Naive B cell (primary cell): ENCODE measurements at regions not wholly inside any gene's neighbourhood (a gene's known extent, or its start where the extent isn't known, plus 50 kb on each side); places are given as distances from the start of the nearest gene placed in this dataset.
A peak's percentile ranks its signal among the peaks of the same experiment; 100 is the strongest.
"Not testable (repeated sequence)": the region's sequence is repeated elsewhere in the genome, so short reads cannot be mapped to it uniquely, and the experiment has no call there.

ENCODE experiments used
- ATAC-seq, 2 donors: fragments of 150-1000 bp; cut with Tn5 transposase; 2 replicates each; pipeline ENCODE4 v1.10.0; 2021; ENCODE audit warnings: low read depth in 2 of 2, mild to moderate bottlenecking in 2 of 2, moderate library complexity in 2 of 2
- DNase-seq: peaks from one replicate; pipeline ENCODE4 v3.0.0; 2022
- H3K27ac Mint-ChIP-seq, 6 donors: one replicate each; pipeline ENCODE4 v1.8.0; 2020 to 2022; ENCODE audit warnings: mild to moderate bottlenecking in 6 of 6, mixed read lengths in 6 of 6, moderate library complexity in 5 of 6, inconsistent platforms in 2 of 6
- H3K27me3 Mint-ChIP-seq, 3 donors: one replicate each; pipeline ENCODE4 v1.8.0; 2021 to 2022; ENCODE audit warnings: mixed read lengths in 3 of 3, mild to moderate bottlenecking in 1 of 3
- H3K36me3 Mint-ChIP-seq, 2 donors: one replicate each; pipeline ENCODE4 v1.8.0; 2020 to 2022; ENCODE audit warnings: mixed read lengths in 2 of 2, inconsistent platforms in 1 of 2, mild to moderate bottlenecking in 1 of 2
- H3K4me1 Mint-ChIP-seq, 3 donors: one replicate each; pipeline ENCODE4 v1.8.0; 2020 to 2022; ENCODE audit warnings: mixed read lengths in 3 of 3, inconsistent platforms in 1 of 3, mild to moderate bottlenecking in 1 of 3, moderate library complexity in 1 of 3
- H3K4me3 Mint-ChIP-seq, 8 donors: one replicate each; pipeline ENCODE4 v1.8.0; 2020 to 2022; ENCODE audit warnings: mild to moderate bottlenecking in 8 of 8, mixed read lengths in 8 of 8, moderate library complexity in 8 of 8, inconsistent platforms in 2 of 8
- H3K9me3 Mint-ChIP-seq, 7 donors: one replicate each; pipeline ENCODE4 v1.8.0; 2020 to 2022; ENCODE audit warnings: mixed read lengths in 7 of 7, mild to moderate bottlenecking in 5 of 7, inconsistent platforms in 2 of 7, moderate library complexity in 1 of 7

- Mint-ChIP-seq H3K36me3 (no peaks in the 10 kb centered on the region), H3K4me3 (no peak overlapping the region), H3K27ac (no peak overlapping the region), H3K27me3 (no peaks in the 10 kb centered on the region), H3K4me1 (no peaks in the 10 kb centered on the region), H3K9me3 (peaks cover 0 to 3% (median 0%) of the 10 kb centered on the region in 7 donors)
- DNase-seq (no peak), ATAC-seq (no peak)
These were observed 148.3 kb upstream of the TBX18 start for GRCh38 chr6:84912472-84913322.

- Mint-ChIP-seq H3K9me3 (peaks cover 0 to 3% (median 0%) of the 10 kb centered on the region in 7 donors), H3K27me3 (no peaks in the 10 kb centered on the region), H3K4me1 (no peaks in the 10 kb centered on the region), H3K4me3 (no peak overlapping the region), H3K27ac (no peak overlapping the region), H3K36me3 (no peaks in the 10 kb centered on the region)
- DNase-seq (no peak), ATAC-seq (no peak)
These were observed 146.7 kb upstream of the TBX18 start for GRCh38 chr6:84910906-84911607.

GRCh38 chr6:84908304-84908904 lies 144.0 kb upstream of the TBX18 start:
- DNase-seq (no peak), ATAC-seq (no peak)
- Mint-ChIP-seq H3K9me3 (no peaks in the 10 kb centered on the region), H3K27ac (no peak overlapping the region), H3K4me3 (no peak overlapping the region), H3K4me1 (no peaks in the 10 kb centered on the region), H3K27me3 (no peaks in the 10 kb centered on the region), H3K36me3 (no peaks in the 10 kb centered on the region)

GRCh38 chr6:84906514-84906913 lies 142.1 kb upstream of the TBX18 start:
- no peaks in the 10 kb centered on the region for H3K4me1 Mint-ChIP-seq
- H3K27ac Mint-ChIP-seq = no peak overlapping the region
- no peaks in the 10 kb centered on the region for H3K36me3 Mint-ChIP-seq
- no peak for ATAC-seq
- H3K4me3 Mint-ChIP-seq = no peak overlapping the region
- no peak for DNase-seq
- H3K27me3 Mint-ChIP-seq = no peaks in the 10 kb centered on the region
- H3K9me3 Mint-ChIP-seq = peaks cover 0 to 2% (median 0%) of the 10 kb centered on the region in 7 donors

GRCh38 chr6:84905823-84906222 lies 141.4 kb upstream of the TBX18 start:
- no peaks in the 10 kb centered on the region for H3K27me3 Mint-ChIP-seq

GRCh38 chr6:84902354-84902928 lies 138.0 kb upstream of the TBX18 start:
- H3K9me3 Mint-ChIP-seq = peaks cover 0 to 2% (median 0%) of the 10 kb centered on the region in 7 donors
- ATAC-seq (no peak), DNase-seq (no peak)
- no peaks in the 10 kb centered on the region for H3K4me1 Mint-ChIP-seq
- H3K27me3 Mint-ChIP-seq = no peaks in the 10 kb centered on the region
- no peak overlapping the region for H3K27ac Mint-ChIP-seq
- H3K36me3 Mint-ChIP-seq = no peaks in the 10 kb centered on the region
- no peak overlapping the region for H3K4me3 Mint-ChIP-seq

More at GRCh38 chr6:84905823-84906222, 141.4 kb upstream of the TBX18 start:
- no peak for DNase-seq
- no peaks in the 10 kb centered on the region for H3K4me1 Mint-ChIP-seq
- H3K27ac Mint-ChIP-seq = no peak overlapping the region
- no peak for ATAC-seq
- H3K4me3 Mint-ChIP-seq = no peak overlapping the region
- no peaks in the 10 kb centered on the region for H3K36me3 Mint-ChIP-seq
- H3K9me3 Mint-ChIP-seq = peaks cover 0 to 2% (median 0%) of the 10 kb centered on the region in 7 donors

GRCh38 chr6:84897988-84898594 lies 133.7 kb upstream of the TBX18 start:
- H3K4me3 Mint-ChIP-seq = no peak overlapping the region
- ATAC-seq (no peak), DNase-seq (no peak)
- no peaks in the 10 kb centered on the region for H3K36me3 Mint-ChIP-seq
- H3K9me3 Mint-ChIP-seq = peaks cover 0 to 5% (median 0%) of the 10 kb centered on the region in 7 donors
- no peak overlapping the region for H3K27ac Mint-ChIP-seq
- H3K4me1 Mint-ChIP-seq = no peaks in the 10 kb centered on the region
- no peaks in the 10 kb centered on the region for H3K27me3 Mint-ChIP-seq

- Mint-ChIP-seq H3K27ac (no peak overlapping the region), H3K9me3 (peaks cover 0 to 5% (median 0%) of the 10 kb centered on the region in 7 donors), H3K4me3 (no peak overlapping the region), H3K27me3 (no peaks in the 10 kb centered on the region), H3K36me3 (no peaks in the 10 kb centered on the region), H3K4me1 (no peaks in the 10 kb centered on the region)
- no peak for DNase-seq
- ATAC-seq = no peak
These were observed 132.6 kb upstream of the TBX18 start for GRCh38 chr6:84897011-84897410.

GRCh38 chr6:84892671-84893070 lies 128.3 kb upstream of the TBX18 start:
- H3K4me3 Mint-ChIP-seq = no peak overlapping the region
- peaks cover 0 to 5% (median 0%) of the 10 kb centered on the region in 7 donors for H3K9me3 Mint-ChIP-seq
- DNase-seq = no peak
- ATAC-seq = no peak
- H3K36me3 Mint-ChIP-seq = no peaks in the 10 kb centered on the region
- no peaks in the 10 kb centered on the region for H3K27me3 Mint-ChIP-seq
- H3K27ac Mint-ChIP-seq = no peak overlapping the region
- H3K4me1 Mint-ChIP-seq = no peaks in the 10 kb centered on the region

GRCh38 chr6:84882768-84883766 lies 118.7 kb upstream of the TBX18 start:
- Mint-ChIP-seq H3K27me3 (no peaks in the 10 kb centered on the region), H3K9me3 (peaks cover 0 to 2% (median 0%) of the 10 kb centered on the region in 7 donors), H3K27ac (no peak overlapping the region), H3K4me3 (no peak overlapping the region), H3K4me1 (no peaks in the 10 kb centered on the region), H3K36me3 (no peaks in the 10 kb centered on the region)
- no peak for DNase-seq
- no peak for ATAC-seq

- H3K36me3 Mint-ChIP-seq, DNase-seq, H3K27me3 Mint-ChIP-seq, H3K9me3 Mint-ChIP-seq, ATAC-seq, H3K4me1 Mint-ChIP-seq, H3K27ac Mint-ChIP-seq, H3K4me3 Mint-ChIP-seq: not testable (repeated sequence)
These were observed 115.0 kb upstream of the TBX18 start for GRCh38 chr6:84879385-84879784.

- H3K36me3 Mint-ChIP-seq = no peaks in the 10 kb centered on the region
- H3K4me1 Mint-ChIP-seq = no peaks in the 10 kb centered on the region
- H3K27ac Mint-ChIP-seq = peak overlapping the region in 1 of 6 donors; percentile 35
- H3K9me3 Mint-ChIP-seq = peaks cover 0 to 6% (median 3%) of the 10 kb centered on the region in 7 donors
- no peak for ATAC-seq
- no peaks in the 10 kb centered on the region for H3K27me3 Mint-ChIP-seq
- DNase-seq = no peak
- no peak overlapping the region for H3K4me3 Mint-ChIP-seq
These were observed 113.3 kb upstream of the TBX18 start for GRCh38 chr6:84877515-84878210.
